Cardiac muscle cell (in vitro differentiated cells and primary cell): ENCODE measurements at regions not wholly inside any gene's neighbourhood (a gene's known extent, or its start where the extent isn't known, plus 50 kb on each side); places are given as distances from the start of the nearest gene placed in this dataset.
A peak's percentile ranks its signal among the peaks of the same experiment; 100 is the strongest.

Experiments used
- DNase-seq, 2 donors: peaks; one replicate each; pipeline versions ENCODE4 v3.0.0 to v3.0.0-alpha.2; 2010 to 2017; ENCODE audit warnings: low read depth in 1 of 2, low spot score in 1 of 2
- H3K27ac ChIP-seq: fragments of 200-600 bp; sonication (generic); 2 replicates; pipeline ENCODE4 v1.5.1; 2016
- H3K27me3 ChIP-seq: fragments of 200-600 bp; sonication (generic); 2 replicates; pipeline ENCODE4 v1.6.0; 2016; ENCODE audit warnings: control low read depth
- H3K36me3 ChIP-seq: fragments of 200-600 bp; sonication (generic); 2 replicates; pipeline ENCODE4 v1.5.1; 2016; ENCODE audit warnings: control low read depth
- H3K4me1 ChIP-seq: fragments of 200-600 bp; sonication (generic); 2 replicates; pipeline ENCODE4 v1.8.1; 2017; ENCODE audit warnings: low read depth, mild to moderate bottlenecking, mixed run types
- H3K4me3 ChIP-seq: fragments of 200-600 bp; sonication (generic); 2 replicates; pipeline ENCODE4 v1.5.1; 2016; ENCODE audit warnings: mild to moderate bottlenecking
- H3K9me3 ChIP-seq: fragments of 200-600 bp; sonication (generic); 2 replicates; pipeline ENCODE4 v1.5.1; 2017; ENCODE audit warnings: low read depth, mild to moderate bottlenecking, control low read depth
- TF ChIP-seq, protein P1 (sequence below): IDR thresholded peaks from 2 replicates; pipeline ENCODE4 v1.5.1; 2012; ENCODE audit warnings: low read depth, mild to moderate bottlenecking, low read length

DNA sequence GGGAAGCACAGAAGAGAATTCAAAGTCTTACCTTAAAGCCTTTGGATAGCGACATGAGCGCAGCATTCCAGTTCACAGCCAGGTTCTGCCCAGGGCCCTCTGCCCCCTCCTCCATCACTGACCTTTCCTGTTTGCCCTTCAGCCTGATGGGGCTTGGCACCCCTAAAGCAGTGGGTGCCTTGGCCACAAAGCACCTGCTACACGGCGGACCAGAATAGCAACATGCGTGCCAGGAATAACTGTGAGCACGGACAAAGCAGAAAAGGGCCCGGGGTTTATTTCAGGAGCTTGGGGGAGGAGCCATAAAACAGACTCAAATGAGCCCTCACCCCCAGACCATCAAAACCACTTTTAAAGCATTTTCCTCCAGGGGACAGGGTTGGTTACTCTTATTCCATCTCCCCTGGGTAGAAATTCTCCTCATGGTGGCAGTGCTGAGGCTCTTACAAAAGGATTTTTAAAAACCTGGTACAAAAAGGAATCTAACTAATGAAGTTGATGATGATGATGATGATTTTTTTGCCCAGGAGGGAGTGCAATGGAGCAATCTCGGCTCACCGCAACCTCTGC lies 135.4 kb downstream of the KLF13 start:
- no peak for DNase-seq

DNA sequence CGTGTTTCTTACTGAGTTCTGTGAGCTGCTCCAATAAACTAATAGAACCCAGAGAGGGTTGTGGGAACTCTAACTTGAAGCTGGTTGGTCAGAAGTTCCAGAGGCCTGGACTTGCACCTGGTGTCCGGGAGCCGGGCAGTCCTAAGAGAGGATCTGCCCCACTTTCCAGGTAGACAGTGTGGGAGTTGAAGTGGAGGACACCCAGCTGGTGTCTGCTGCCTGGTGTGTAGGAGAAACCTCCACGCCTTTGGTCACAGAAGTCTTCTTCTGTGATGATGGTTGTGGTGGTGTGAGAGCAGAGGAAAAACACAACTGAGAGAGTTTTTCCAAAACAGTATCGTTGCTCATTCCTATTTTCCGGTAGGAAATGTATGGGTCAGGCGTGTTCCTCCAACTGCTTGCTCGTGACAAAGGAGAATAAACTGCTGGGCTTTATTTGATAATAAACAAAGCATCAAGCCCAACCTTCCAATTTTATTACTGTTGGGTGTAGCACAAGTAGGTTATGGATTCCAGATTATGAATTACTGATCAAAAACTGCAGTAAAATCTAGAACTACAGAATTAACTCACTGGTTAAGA lies 137.0 kb downstream of the KLF13 start:
- DNase-seq: no peak
- no peak overlapping the region for H3K4me3 ChIP-seq
- no peaks in the 10 kb centered on the region for H3K36me3 ChIP-seq
- no peaks in the 10 kb centered on the region for H3K27me3 ChIP-seq
- H3K4me1 ChIP-seq: no peaks in the 10 kb centered on the region
- no peaks in the 10 kb centered on the region for H3K9me3 ChIP-seq
- TF ChIP-seq, protein P1, sequence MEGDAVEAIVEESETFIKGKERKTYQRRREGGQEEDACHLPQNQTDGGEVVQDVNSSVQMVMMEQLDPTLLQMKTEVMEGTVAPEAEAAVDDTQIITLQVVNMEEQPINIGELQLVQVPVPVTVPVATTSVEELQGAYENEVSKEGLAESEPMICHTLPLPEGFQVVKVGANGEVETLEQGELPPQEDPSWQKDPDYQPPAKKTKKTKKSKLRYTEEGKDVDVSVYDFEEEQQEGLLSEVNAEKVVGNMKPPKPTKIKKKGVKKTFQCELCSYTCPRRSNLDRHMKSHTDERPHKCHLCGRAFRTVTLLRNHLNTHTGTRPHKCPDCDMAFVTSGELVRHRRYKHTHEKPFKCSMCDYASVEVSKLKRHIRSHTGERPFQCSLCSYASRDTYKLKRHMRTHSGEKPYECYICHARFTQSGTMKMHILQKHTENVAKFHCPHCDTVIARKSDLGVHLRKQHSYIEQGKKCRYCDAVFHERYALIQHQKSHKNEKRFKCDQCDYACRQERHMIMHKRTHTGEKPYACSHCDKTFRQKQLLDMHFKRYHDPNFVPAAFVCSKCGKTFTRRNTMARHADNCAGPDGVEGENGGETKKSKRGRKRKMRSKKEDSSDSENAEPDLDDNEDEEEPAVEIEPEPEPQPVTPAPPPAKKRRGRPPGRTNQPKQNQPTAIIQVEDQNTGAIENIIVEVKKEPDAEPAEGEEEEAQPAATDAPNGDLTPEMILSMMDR: no peak
- H3K27ac ChIP-seq: no peak overlapping the region

More for the DNA sequence above, 135.4 kb downstream of the KLF13 start:
- no peak overlapping the region for H3K4me3 ChIP-seq
- no peaks in the 10 kb centered on the region for H3K9me3 ChIP-seq
- TF ChIP-seq, protein P1: peak; percentile 22
- no peaks in the 10 kb centered on the region for H3K27me3 ChIP-seq
- H3K36me3 ChIP-seq: no peaks in the 10 kb centered on the region
- no peaks in the 10 kb centered on the region for H3K4me1 ChIP-seq
- H3K27ac ChIP-seq: no peak overlapping the region

DNA sequence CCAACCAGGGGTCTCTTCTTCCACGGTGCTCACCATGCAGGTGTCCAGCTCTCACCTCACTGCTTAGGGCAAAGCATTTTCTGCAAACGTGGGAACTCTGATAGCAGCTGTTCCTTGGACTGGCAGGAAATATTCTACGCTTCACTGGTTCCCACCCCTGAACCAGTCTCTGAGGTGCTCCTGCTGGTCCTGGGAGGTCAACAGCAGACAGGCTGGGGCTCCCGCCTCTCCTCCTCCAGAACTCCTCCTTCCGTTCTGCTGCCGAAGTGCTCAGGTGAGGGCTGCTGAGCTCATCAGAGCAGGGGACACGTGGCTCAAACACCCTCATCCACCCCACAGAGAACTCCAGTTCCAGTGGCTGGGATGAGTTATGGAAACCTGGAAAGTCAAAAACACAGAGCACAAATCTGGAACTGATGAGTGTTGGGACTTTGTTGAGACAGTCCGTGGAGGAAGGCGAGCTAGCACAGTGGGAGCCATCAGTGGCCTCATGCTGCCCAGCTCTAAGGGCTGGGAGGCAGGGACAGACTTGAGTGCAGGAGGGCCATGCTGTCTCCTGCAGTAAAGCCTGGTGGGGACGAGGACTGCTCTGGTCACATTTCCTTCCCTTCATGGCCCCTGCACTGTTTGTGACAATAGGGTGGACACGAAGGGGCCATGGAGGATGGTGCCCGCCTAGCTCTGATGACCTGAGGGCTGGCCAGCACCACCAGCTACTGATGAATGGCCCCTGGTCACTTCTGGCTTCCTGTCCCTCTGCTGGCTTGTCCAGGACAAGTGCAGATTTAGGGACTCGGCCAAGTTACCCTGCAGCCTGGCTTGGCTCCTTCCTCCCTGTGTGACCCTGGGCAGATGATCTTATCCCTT lies 137.8 kb downstream of the KLF13 start:
- Histone ChIP-seq H3K4me1 (no peaks in the 10 kb centered on the region), H3K27me3 (no peaks in the 10 kb centered on the region), H3K4me3 (no peak overlapping the region), H3K9me3 (no peaks in the 10 kb centered on the region), H3K36me3 (no peaks in the 10 kb centered on the region), H3K27ac (no peak overlapping the region)
- TF ChIP-seq, protein P1: no peak
- DNase-seq: no peak

DNA sequence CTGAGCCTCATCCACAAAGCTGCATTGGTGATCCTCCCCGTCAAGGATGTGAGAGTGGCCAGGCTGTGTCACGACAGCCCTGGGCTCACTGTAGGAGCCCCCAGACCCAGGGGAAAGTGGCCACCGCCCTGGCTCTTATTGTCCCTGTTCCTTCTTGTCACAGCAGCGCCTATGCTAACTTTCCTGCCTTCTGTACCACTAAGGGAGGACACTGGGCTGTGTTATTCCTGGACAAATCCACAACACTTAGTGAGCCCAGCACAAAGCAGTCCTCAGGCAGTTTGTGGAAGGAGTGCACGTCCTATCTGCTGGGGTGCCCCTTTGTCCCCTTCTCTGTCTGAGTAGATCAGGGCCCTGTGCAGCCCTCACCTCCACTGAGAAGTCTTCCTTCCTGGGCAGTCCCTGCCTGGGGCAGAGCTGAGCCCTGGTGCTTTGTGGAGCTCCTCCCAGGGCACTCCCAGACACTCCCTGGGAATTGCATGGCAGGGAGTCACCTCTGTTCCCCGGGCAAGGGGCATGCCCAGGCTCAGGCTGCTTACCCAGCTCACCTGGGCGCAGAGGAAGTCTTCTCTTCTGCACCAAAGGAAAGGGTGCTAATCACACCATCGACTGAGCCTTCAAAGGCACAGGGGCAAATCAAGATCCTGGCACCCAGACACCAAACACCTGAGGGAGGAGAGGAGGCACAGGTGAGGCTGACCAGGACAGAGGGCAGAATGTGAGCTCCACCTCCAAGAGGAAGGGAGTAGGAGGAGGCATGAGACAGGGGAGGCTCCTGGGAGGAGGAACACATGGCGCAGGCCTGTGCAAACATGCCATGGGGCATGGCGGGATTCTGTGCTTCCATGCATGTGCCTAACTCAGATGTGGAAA lies 138.7 kb downstream of the KLF13 start:
- TF ChIP-seq, protein P1: no peak
- Histone ChIP-seq H3K4me3 (no peak overlapping the region), H3K27me3 (no peaks in the 10 kb centered on the region), H3K27ac (no peak overlapping the region), H3K4me1 (no peaks in the 10 kb centered on the region), H3K36me3 (no peaks in the 10 kb centered on the region), H3K9me3 (no peaks in the 10 kb centered on the region)
- DNase-seq: no peak

DNA sequence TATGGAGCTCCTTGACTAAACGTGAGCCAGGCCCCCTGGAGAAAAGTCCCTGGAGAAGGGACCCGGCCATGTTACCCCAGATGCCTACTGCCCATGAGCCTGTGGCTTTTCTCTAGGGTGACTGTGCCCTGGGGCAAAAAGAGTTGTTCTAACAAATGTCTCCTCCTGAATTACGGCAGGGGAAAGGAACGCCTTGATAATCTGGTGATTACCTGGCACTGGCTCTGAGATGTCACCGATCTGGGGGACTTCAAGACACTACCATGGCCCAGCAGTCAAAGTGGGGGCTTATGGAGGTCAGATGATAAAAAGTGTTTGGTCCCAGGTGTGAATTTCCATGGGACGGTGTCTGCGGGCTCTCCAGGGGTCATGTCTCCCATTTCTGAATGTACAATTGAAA lies 140.7 kb downstream of the KLF13 start:
- no peaks in the 10 kb centered on the region for H3K4me1 ChIP-seq
- no peaks in the 10 kb centered on the region for H3K27me3 ChIP-seq
- H3K27ac ChIP-seq: no peak overlapping the region
- TF ChIP-seq, protein P1: no peak
- H3K9me3 ChIP-seq: no peaks in the 10 kb centered on the region
- DNase-seq: no peak
- H3K4me3 ChIP-seq: no peak overlapping the region
- H3K36me3 ChIP-seq: no peaks in the 10 kb centered on the region
